Stimulated activated CD4-positive, alpha-beta T cell treated with anti-CD3 and anti-CD28 coated beads, Interleukin-15, amount 100 ng/mL, for 24 hours (primary cell): ENCODE measurements at regions not wholly inside any gene's neighbourhood (a gene's known extent, or its start where the extent isn't known, plus 50 kb on each side); places are given as distances from the start of the nearest gene placed in this dataset.

Experiments
- DNase-seq: peaks from one replicate; pipeline ENCODE4 v3.0.0-alpha.2; 2020

DNA sequence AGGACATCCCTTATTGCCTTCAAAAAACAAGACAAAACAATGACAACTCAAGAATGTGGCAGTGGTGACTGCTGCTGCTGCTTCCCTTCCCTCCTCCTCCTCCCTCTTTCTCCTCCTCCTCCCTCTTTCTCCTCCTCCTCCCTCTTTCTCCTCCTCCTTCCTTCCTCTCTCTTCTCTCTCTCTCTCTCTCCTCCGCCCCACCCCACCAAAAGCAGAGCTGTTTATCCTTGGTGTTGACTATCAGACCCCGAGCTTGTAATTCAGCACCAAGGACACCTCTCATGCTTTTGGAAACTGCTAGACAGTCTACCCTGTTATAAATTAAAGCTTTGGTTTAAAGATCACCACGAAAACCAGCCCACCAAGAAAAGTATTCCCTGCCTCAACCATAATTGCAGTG lies 72.4 kb upstream of the IFNAR2 start:
- DNase-seq, result no peak

DNA sequence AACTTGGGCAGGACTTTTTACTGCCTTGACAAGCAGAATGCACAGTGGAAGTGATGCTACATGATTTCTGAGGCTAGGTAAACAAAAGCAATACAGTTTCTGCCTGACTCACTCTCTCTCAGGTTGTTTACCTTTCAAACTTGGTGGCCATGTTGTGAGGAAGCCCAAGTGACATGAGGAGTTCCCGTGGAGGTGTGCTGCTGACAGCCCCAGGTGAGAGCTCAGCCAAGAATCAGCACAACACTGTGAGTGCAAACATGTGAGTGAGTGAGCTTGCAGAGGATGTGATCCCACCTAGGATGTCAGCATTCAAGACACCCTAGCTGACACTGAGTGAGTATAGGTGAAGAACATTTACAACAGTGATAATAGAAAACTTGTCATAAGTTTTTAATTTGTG lies 71.1 kb upstream of the IFNAR2 start:
- no peak for DNase-seq

- no peak for DNase-seq
These were observed 67.2 kb upstream of the IFNAR2 start for GRCh38 chr21:33162436-33162951.

GRCh38 chr21:33168886-33169285 lies 60.9 kb upstream of the IFNAR2 start:
- DNase-seq, result no peak

DNA sequence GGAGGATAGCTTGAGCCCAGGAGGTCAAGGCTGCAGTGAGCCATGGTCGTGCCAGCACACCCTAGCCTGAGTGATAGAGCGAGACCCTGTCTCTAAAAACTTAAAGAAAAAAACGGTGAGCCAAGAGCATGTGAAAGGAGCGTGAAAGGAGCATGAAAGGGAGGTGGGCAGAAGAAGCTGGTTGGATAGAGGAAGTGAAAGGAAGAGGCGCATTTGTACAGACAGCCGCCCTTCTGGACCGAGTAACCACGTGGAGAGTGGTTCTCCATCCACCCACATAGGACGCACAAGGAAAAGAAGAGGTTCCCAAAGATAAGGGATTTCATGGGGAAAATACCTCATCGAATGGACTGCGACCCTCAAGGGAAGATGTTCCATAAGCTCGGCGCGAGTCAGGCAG lies 60.4 kb upstream of the IFNAR2 start:
- no peak for DNase-seq

DNA sequence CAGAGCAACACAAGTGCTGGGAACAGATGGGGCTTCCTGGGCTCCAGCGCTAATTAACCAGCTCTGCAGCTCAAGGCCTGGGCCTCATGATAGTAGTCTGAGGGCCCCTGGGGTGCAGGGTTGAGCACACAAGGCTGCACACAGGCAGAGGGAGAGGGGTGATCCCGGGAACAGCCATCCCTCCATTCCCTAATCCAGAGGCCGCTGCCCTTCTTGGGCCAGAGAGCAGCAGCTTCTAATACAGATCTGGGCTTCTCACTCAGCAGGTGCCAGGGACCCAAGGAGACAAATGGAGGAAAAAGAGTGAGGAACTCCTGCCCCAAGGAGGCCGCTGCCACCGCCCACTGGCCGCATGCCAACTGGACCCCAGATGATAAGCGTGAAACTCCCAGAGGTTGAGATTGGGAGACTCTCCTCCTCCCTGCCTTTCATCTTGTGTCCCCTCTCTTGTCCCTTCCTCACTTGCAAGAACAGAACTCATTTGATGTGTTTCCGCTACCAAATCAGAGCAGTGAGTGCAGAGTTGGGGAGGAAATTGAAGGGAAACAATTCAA lies 58.0 kb upstream of the IFNAR2 start:
- DNase-seq, result no peak

- no peak for DNase-seq
These were observed 55.0 kb upstream of the IFNAR2 start for GRCh38 chr21:33174756-33175155.
